ENCODE measurements at regions not wholly inside any gene's neighbourhood (a gene's known extent, or its start where the extent isn't known, plus 50 kb on each side); places are given as distances from the start of the nearest gene placed in this dataset.
"Not testable (repeated sequence)": the region's sequence is repeated elsewhere in the genome, so short reads cannot be mapped to it uniquely, and the experiment has no call there.

DNA sequence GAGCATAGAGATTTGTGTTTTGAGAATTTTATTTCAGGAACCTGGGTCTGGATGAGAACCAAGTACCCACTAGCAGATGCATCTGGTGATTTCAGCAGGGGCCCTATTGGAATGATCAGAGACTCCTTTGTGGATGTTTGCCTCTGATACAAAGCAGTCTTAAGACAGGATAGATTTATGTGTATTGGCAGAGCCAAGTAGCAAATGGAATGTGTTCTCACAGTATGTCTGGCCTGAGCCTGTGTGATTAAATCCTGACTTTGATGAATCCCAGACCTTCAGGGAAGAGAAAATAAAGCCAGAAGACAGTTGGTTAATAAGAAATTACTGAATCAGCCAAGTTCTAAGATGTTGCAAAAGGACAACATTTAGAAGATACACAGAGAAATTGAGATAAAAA, 755.5 kb upstream of the SEMA6D start:
- no peaks in the 10 kb centered on the region for H3K4me1 ChIP-seq
- H3K9me3 ChIP-seq: no peaks in the 10 kb centered on the region
- DNase-seq: no peak
- intact Hi-C loops (cut with DNase I): no loop called here
- no peak overlapping the region for H3K27ac ChIP-seq
- no peaks in the 10 kb centered on the region for H3K27me3 ChIP-seq
- H3K36me3 ChIP-seq: no peaks in the 10 kb centered on the region
- H3K4me3 ChIP-seq: no peak overlapping the region
- TF ChIP-seq POLR2A (IDR thresholded peaks at IDR 0.05): no peak
- TF ChIP-seq, protein P1, sequence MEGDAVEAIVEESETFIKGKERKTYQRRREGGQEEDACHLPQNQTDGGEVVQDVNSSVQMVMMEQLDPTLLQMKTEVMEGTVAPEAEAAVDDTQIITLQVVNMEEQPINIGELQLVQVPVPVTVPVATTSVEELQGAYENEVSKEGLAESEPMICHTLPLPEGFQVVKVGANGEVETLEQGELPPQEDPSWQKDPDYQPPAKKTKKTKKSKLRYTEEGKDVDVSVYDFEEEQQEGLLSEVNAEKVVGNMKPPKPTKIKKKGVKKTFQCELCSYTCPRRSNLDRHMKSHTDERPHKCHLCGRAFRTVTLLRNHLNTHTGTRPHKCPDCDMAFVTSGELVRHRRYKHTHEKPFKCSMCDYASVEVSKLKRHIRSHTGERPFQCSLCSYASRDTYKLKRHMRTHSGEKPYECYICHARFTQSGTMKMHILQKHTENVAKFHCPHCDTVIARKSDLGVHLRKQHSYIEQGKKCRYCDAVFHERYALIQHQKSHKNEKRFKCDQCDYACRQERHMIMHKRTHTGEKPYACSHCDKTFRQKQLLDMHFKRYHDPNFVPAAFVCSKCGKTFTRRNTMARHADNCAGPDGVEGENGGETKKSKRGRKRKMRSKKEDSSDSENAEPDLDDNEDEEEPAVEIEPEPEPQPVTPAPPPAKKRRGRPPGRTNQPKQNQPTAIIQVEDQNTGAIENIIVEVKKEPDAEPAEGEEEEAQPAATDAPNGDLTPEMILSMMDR (IDR thresholded peaks at IDR 0.05): no peak

DNA sequence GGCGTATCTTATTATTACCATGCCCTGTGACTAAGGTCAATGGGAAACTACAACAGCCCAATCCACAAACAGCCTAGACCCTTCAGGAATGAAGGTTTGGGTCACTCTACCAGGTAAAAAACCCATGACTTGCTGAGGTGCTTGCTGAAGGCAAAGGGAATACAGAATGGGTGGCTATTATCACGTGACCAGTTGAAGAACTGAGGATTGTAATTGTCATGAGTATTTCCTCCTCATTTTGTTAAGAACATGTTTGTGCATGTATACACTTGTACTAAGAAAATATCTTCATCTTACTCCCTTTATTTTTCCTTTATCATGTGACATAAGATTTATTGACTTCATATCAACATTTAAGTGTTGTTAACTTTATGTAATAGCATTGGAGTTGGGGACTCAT, 729.2 kb upstream of the SEMA6D start:
- H3K4me1 ChIP-seq; H3K27me3 ChIP-seq; DNase-seq; H3K27ac ChIP-seq; intact Hi-C loops (cut with DNase I); H3K36me3 ChIP-seq; H3K4me3 ChIP-seq: not testable (repeated sequence)
- H3K9me3 ChIP-seq: peaks cover 0 to 12% (median 3%) of the 10 kb centered on the region in 3 donors
- WGBS, 2 donors: 69 to 90% methylated on average over 2 of the region's 2 CpGs

DNA sequence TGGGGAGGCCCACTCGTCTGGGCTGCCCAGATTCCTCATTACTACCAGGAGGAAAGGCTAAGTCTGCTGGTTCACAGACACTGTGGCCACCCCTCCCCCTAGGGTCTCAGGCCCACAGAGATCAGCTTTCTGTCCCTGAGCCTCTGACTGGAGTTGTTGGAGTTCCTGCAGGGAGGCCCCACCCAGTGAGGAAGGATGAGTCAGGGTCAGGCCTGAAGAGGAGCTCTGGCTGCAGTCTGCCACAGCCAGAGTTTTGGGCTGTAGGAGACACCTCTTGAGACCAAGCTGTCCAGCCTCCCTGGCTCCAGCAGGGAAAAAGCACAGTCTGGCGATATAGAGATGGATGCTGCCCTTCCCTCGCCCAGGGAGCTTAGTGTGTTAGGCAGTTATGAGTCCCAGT, 720.9 kb upstream of the SEMA6D start:
- Histone ChIP-seq H3K36me3 (no peaks in the 10 kb centered on the region), H3K4me1 (no peaks in the 10 kb centered on the region), H3K27ac (no peak overlapping the region), H3K27me3 (no peaks in the 10 kb centered on the region), H3K9me3 (peaks cover 0 to 14% (median 7%) of the 10 kb centered on the region in 3 donors), H3K4me3 (no peak overlapping the region)
- TF ChIP-seq, protein P1 (IDR thresholded peaks at IDR 0.05): no peak
- no peak for TF ChIP-seq POLR2A (IDR thresholded peaks at IDR 0.05)
- WGBS, 2 donors: 75 to 83% methylated on average over 1 to 2 of the region's 3 CpGs
- no peak for DNase-seq
- intact Hi-C loops (cut with DNase I): no loop called here

DNA sequence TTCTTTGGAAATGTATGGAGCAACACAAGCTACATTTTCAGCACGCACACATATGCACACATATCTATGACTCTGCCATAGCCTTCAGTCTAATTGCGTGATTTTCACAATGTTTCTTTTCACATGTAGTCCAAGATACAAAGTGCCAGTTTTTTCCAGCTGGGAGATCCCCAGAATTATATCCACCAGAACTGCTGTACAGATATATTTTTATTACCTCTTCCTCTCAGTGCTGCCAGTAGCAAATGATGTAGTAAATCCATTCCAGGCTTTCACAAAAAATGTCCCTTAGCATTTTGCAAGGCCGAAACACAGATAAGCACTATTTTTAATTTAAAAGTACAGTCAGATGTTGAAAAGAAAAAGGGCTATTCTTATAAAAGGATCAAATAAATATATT, 719.8 kb upstream of the SEMA6D start:
- no peaks in the 10 kb centered on the region for H3K27me3 ChIP-seq
- H3K9me3 ChIP-seq: peaks cover 0 to 14% (median 7%) of the 10 kb centered on the region in 3 donors
- H3K27ac ChIP-seq: no peak overlapping the region
- no peak overlapping the region for H3K4me3 ChIP-seq
- H3K4me1 ChIP-seq: no peaks in the 10 kb centered on the region
- WGBS, 2 donors: 91 to 92% methylated on average over 3 of the region's 3 CpGs
- DNase-seq: no peak
- TF ChIP-seq, protein P1 (IDR thresholded peaks at IDR 0.05): no peak
- TF ChIP-seq POLR2A (IDR thresholded peaks at IDR 0.05): no peak
- intact Hi-C loops (cut with DNase I): no loop called here
- H3K36me3 ChIP-seq: no peaks in the 10 kb centered on the region

DNA sequence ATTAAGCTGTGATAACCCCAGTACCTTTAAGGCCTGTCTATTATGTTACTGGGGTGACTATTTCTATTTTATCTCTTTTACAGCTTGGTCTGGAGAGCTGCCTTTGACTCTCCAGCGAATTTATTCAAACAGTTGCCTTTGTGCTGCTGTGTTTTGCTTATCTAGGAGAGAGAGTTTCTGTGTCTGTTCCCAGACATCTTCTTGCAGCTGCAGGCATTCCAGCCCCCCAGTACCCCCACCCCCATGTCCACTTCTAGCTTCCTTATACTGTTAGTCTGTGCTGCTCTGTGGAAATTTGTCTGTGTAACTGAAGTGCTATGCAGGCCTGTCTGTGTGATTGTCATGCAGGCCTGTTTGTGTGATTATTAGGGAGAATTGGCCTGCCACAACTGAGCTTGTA, 713.7 kb upstream of the SEMA6D start:
- H3K27ac ChIP-seq: no peak overlapping the region
- no peaks in the 10 kb centered on the region for H3K4me1 ChIP-seq
- 6 to 33% methylated on average over 1 of the region's 1 CpG for WGBS, 2 donors
- TF ChIP-seq POLR2A (IDR thresholded peaks at IDR 0.05): no peak
- TF ChIP-seq, protein P1 (IDR thresholded peaks at IDR 0.05): no peak
- intact Hi-C loops (cut with DNase I): no loop called here
- no peaks in the 10 kb centered on the region for H3K36me3 ChIP-seq
- no peaks in the 10 kb centered on the region for H3K27me3 ChIP-seq
- no peak for DNase-seq
- H3K4me3 ChIP-seq: no peak overlapping the region
- peaks cover 0 to under 1% (median 0%) of the 10 kb centered on the region in 3 donors for H3K9me3 ChIP-seq

DNA sequence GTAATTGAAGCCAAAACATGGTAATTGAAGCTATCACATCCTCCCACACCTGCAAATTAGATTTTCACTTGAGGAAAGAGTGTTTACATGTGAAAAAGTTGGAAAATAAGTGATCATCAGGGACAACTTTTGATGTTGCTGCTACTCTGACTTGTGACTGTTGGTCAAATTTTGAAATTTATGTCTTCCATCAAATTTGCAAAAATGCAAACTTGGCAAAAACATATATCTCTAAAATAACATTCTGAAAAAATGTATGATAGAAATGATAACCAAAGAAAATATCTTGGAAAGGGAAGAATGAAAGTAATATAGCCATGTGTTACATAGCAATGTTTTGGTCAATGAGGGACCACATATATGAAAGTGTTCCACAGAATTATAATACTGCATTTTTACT, 703.9 kb upstream of the SEMA6D start:
- no peaks in the 10 kb centered on the region for H3K36me3 ChIP-seq
- no peaks in the 10 kb centered on the region for H3K4me1 ChIP-seq
- DNase-seq: no peak
- H3K27ac ChIP-seq: no peak overlapping the region
- H3K4me3 ChIP-seq: no peak overlapping the region
- TF ChIP-seq, protein P1 (IDR thresholded peaks at IDR 0.05): no peak
- no peak for TF ChIP-seq POLR2A (IDR thresholded peaks at IDR 0.05)
- peaks cover 0 to 10% (median 2%) of the 10 kb centered on the region in 3 donors for H3K9me3 ChIP-seq
- no peaks in the 10 kb centered on the region for H3K27me3 ChIP-seq
- intact Hi-C loops (cut with DNase I): no loop called here

All from esophagus squamous epithelium (tissue), 5 donors.